Dedifferentiated amniotic fluid mesenchymal stem cell (primary cell): ENCODE measurements at regions not wholly inside any gene's neighbourhood (a gene's known extent, or its start where the extent isn't known, plus 50 kb on each side); places are given as distances from the start of the nearest gene placed in this dataset.
"Not testable (repeated sequence)": the region's sequence is repeated elsewhere in the genome, so short reads cannot be mapped to it uniquely, and the experiment has no call there.

Source experiments
- DNase-seq: peaks from one replicate; pipeline ENCODE4 v3.0.0-alpha.2; 2016; ENCODE audit errors: extremely low spot score

- no peak for DNase-seq
Measured at GRCh38 chr2:176424746-176425145, 155.5 kb downstream of the MTX2 start.

GRCh38 chr2:176427549-176427948 lies 158.3 kb downstream of the MTX2 start:
- no peak for DNase-seq

GRCh38 chr2:176428944-176429469 lies 159.8 kb downstream of the MTX2 start:
- not testable (repeated sequence) for DNase-seq

- DNase-seq = no peak
Measured at GRCh38 chr2:176432434-176432833, 163.2 kb downstream of the MTX2 start.

GRCh38 chr2:176435729-176436128 lies 166.5 kb downstream of the MTX2 start:
- no peak for DNase-seq

- DNase-seq = no peak
Measured at GRCh38 chr2:176443946-176444345, 174.7 kb downstream of the MTX2 start.

- no peak for DNase-seq
Measured at GRCh38 chr2:176445956-176446355, 176.7 kb downstream of the MTX2 start.

GRCh38 chr2:176446718-176447414 lies 177.6 kb downstream of the MTX2 start:
- DNase-seq = no peak

- no peak for DNase-seq
Measured at GRCh38 chr2:176447616-176448015, 178.4 kb downstream of the MTX2 start.

- no peak for DNase-seq
Measured at GRCh38 chr2:176449852-176450251, 180.6 kb downstream of the MTX2 start.

- DNase-seq = no peak
Measured at GRCh38 chr2:176453784-176454183, 184.5 kb downstream of the MTX2 start.

GRCh38 chr2:176454893-176455815 lies 185.9 kb downstream of the MTX2 start:
- DNase-seq = peak; percentile 60

GRCh38 chr2:176455816-176456291 lies 186.6 kb downstream of the MTX2 start:
- no peak for DNase-seq

- DNase-seq = no peak
Measured at GRCh38 chr2:176457481-176457880, 188.2 kb downstream of the MTX2 start.

- DNase-seq = no peak
Measured at GRCh38 chr2:176461098-176461808, 192.0 kb downstream of the MTX2 start.

GRCh38 chr2:176461809-176462670 lies 192.8 kb downstream of the MTX2 start:
- no peak for DNase-seq

- DNase-seq = no peak
Measured at GRCh38 chr2:176463546-176463945, 194.3 kb downstream of the MTX2 start.

- DNase-seq = no peak
Measured at GRCh38 chr2:176464886-176465564, 195.8 kb downstream of the MTX2 start.

- DNase-seq = no peak
Measured at GRCh38 chr2:176466918-176467452, 197.7 kb downstream of the MTX2 start.

GRCh38 chr2:176467595-176467994 lies 198.4 kb downstream of the MTX2 start:
- DNase-seq = no peak
